Activated T-cell treated with anti-CD3 and anti-CD28 coated beads for 1 hour (primary cell): ENCODE measurements at regions not wholly inside any gene's neighbourhood (a gene's known extent, or its start where the extent isn't known, plus 50 kb on each side); places are given as distances from the start of the nearest gene placed in this dataset.

ENCODE experiments used
- DNase-seq: peaks from one replicate; pipeline ENCODE4 v3.0.0-alpha.2; 2020; ENCODE audit warnings: low read depth

DNA sequence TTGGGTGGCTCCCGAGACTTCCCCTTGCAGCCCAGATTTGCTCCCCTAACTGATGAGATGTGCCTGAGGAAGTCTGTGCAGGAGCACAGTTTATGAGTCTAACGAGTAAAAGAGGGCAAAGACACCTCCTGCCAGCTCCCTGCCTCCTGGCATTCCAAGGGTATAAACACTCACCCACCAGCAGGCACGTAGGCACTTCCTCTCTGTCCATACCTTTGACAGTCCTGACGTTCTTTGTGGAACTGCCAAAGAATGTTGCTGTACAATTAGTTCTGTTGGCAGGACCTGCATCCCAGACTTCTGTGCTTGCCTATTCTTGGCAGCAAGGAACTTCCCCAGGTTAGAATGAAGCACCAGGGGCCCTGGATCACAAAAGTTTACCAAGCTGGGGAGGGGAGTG is 889.3 kb downstream of the BCL11B start:
- no peak for DNase-seq

DNA sequence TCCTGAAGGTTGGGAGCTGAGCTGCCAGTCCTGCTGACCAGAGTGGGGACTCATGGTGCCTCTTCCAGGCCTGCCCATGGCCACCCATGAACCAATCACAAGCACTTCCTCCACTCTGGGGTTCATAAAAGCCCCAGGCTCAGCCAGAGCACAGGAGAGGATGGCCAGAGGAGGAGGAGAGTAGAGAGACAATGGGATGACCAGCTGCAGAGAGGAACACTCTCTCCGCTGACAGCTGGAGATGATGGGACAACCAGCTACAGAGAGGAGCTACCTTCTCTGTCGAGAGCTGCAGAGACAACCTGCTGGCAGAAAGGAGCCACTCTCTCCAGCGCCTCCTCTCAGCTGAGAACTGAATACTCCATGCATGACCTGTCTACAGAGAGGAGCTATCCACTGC is 886.1 kb downstream of the BCL11B start:
- DNase-seq = no peak

DNA sequence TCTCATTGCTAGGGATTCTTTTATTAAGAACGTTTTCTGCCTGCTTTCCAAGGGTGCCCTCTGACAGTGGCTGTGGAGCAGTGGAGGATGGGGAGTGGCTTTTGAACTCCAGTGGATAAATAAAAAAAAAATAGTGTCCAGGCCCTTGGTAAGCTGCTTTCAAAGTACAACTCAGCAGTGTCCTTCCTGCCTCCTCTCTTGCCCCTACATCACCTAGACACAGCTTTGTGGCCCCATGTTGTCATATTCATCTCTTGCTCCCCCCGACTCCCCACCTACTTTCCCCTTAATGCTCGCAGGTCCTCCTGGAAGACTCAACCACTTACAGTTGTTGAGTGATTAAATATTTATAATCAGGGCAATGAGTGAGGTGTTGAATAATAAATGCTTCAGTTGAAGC is 880.9 kb downstream of the BCL11B start:
- DNase-seq = no peak

DNA sequence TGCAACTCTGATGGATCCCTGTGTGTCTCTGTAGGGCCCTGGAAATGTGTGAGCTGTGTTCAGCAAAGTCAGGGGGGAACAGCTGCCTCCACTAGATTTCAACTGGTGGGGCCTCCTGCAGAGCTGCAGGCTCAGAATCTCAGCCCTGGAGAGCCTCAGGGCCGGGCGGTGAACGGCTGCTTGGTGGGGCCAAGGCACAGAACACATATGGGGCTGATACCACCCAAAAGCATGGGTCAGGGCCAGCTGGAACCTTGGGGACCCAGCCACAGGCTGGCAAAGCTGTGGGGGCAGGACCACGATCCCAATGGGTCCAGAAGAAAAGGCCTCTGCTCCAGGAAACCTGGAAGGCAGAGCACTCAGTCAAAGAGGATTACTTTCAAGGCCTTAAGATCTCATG is 878.5 kb downstream of the BCL11B start:
- no peak for DNase-seq

DNA sequence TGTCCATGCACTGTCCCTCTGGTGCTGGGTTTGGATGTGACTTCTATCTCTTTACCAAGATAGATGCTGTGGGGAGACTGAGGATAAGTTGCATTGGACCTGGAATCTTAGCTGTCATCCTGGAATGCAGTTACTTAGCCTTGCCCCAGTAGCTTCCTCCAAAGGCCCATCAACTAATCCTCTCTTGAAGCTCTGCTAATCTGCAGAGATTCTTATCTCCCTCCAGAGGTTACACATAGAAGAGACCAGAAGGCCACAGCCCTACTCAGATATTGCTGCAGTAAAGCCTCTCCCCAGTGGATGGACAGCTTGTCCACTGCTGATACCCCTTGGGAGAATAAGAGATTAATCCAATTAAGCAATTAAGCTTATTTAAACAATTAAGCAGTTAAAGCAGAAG is 867.2 kb downstream of the BCL11B start:
- no peak for DNase-seq

DNA sequence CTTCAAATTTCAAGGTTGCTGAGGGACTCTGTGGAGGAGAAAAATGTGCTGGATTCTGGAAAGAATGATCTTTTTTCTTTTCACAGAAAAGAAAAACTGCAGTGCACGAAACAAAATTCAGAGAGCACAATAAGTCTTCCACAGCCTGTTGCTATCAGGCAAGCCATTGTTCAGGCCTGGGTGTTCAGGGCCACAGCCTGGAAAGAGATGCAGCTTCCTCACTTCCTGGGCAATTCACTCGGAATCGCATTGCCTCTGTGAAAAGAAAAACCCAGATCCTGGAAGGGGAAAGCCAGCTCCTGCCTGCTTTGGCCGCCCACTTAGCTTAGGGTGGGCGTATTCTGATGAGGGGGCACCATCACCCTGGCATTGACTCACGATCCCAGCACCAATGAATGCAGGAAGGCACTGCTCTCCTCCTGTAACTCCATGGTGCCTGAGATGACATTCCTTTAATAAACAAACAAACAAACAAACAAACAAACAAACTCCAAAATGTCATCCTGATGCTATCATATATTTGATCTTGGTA is 863.9 kb downstream of the BCL11B start:
- no peak for DNase-seq

DNA sequence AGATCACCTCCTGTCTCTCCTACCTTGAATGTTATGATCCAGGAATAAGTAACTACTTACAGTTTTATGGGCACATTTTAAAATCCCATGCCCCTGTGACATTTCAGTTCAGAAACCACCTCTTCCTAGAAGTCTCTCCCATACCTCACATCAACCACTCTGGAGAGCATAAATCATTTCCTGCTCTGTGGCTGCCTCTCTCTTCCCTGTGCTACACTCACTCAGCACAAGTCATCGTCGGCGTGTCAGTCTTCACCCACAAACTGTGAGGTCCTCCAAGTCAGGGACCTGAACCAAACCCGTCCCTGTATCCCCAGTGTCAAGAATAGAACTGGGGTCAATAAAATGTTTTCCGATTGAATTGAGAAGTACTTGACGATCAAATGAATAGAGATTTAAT is 863.3 kb downstream of the BCL11B start:
- no peak for DNase-seq

DNA sequence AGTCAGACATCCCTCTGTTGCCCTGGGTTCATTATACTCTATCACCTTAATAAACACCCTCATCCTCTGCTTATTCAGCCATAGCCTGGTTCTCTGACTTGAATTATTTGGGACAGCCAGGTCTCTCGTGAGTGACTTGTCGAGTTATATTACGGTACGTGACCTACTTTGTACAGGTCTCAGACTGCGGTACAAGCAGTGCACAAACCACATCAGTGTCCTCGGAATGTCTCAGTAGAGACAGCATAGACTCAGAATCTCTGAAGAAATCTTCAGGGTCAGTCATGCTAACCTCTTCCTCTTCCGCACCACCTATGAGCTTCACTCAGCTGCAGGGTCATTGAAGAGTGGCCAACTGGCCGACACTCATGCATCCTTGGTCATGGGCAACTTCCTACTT is 860.8 kb downstream of the BCL11B start:
- no peak for DNase-seq

DNA sequence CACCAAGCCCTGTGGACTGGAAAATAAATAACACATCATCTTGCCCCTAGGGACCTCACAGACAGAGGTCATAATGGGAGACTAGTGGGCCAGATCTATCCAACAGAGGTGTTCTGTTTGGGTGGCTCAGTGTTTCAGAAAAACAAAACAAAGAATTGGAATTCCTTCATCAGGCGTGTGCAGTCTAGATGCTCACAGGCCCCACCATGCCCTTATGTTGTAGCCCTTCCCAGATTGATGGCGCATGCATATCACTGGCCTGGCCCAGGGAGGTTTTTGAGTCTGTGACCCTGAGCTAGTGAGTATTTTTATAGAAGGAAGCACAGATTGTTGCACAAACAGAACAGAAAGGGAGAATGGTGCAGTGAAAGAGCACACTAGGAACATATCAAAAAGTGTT is 859.6 kb downstream of the BCL11B start:
- no peak for DNase-seq

DNA sequence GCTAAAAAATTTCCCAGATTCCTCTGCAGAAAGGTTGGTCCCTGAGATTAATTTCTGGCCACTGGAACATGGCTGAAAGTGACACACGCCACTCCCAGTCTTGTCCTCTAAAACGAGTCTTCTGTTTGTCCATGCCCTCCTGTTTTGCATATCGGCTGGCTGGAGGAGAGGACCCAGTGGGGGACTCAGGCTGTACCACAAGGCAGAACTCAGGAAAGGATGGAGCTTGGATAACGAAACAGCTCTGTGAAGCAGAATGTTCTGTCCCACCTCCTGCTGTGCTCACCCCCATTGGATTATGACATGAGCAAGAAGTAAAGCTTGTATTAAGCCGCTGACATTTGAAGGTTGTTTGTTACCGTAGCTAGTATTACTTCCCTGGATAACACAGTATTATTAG is 856.2 kb downstream of the BCL11B start:
- no peak for DNase-seq

DNA sequence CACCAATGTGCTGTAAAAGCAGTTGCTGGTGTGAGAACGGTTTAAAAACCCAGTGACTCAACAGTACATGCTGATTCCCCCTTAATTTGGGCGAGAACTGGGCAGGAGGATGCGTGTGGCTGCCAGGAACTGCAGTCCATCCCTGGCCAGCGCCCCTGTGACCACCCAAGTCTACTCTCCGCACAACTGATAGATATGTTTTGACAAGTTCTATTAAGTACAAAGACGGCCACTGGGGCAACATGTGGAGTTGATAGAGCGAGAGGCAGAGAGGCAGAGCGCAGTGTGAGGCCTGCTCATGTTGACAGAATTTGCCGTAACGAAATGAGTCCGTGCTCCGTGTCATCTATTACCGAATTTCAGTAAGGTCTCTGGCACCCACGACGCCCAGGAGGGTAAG is 855.0 kb downstream of the BCL11B start:
- no peak for DNase-seq

DNA sequence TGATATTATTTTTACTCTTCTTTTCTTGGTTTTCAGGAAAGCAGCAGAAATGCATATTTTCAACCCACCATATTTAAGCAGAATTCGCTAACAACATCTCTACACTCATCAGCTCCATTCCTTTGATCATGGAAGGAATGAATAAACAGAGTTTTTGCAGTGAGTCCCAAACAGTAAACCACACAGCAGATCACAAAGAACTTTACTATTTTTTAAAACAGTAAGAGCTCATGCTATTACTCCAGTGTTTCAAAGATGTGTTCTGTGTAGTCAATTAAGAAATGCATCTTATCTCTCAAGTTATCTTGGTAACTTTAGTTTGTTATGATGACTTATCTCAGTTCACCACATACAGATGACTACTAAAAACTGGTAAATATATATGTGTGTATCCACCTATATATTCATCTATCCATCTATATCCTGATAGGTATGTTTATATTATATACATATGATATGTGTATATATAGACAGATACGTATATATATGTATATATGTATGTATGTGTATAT is 843.5 kb downstream of the BCL11B start:
- no peak for DNase-seq

DNA sequence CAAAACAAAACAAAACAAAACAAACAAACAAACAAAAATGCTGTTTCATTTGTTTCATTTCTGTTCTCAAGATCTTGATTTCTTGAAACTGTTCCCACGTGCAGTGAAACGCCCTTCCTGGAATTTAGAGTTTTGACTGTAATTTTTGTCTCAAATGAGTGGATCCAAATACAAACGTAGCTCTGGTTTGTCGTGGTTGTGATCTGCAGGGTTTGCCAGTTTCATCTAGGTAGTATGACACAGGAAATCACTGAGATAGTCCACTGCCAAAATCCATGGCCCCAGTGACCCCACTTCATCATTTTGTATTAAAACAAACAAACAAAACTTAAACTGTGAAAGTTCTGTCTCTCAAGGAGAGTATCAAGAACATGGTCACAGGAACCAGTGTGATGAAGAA is 838.6 kb downstream of the BCL11B start:
- no peak for DNase-seq

DNA sequence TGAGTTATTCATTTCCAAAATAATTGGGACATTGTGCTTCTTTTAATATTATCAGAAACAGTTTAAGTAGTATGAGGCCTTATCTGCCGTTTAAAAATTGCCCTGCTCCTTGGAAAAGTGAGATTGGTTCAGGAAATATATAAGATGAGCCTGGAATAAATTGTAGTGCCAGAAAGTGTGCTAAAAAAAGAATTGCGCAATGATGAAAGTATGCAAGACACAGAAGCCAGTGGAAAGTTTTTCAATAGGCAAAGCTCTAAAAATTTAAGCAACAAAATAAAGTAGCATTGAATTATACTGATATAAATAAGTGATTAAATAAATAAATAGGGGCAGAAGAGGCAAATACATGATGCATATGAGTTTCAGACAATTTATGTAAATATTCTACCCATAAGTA is 834.9 kb downstream of the BCL11B start:
- no peak for DNase-seq

DNA sequence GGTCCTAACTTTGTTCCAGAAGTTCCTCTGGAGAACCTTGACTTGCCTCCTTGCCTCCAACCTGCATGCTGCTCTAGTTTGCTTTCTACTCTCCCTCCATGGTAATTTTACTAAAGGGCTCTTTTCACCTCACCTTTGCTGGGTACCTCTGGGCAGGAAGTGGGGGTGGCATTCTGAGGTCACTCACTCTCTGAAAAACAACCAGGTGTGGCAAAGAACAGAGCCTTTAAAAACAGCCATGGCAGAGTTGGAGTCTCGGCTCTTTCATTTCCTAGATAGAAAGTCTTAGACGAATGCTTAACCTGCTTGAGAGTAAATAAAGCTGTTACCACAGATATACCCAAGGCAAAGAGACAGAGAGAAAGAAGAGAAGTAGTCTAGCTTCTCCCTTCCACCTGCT is 827.9 kb downstream of the BCL11B start:
- no peak for DNase-seq

DNA sequence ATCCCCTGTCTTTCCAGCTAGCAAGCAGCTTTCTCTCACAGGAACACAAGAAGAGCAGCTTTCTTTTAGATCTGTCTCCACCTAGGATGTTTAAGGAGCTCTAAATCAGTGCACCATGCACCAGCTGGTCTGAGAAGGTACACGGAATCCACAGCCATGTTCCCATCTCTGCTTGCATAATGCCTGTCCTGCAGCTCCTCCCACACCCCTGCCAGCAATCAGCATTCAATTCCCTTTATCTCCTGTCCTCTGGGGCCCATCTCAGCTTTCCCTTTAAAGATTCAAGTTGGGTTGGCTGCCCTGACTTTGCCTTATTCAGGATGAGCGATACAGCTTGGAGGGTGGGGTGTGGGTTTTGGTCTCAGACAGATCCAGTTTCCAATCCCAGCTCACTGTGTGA is 826.3 kb downstream of the BCL11B start:
- DNase-seq = no peak

DNA sequence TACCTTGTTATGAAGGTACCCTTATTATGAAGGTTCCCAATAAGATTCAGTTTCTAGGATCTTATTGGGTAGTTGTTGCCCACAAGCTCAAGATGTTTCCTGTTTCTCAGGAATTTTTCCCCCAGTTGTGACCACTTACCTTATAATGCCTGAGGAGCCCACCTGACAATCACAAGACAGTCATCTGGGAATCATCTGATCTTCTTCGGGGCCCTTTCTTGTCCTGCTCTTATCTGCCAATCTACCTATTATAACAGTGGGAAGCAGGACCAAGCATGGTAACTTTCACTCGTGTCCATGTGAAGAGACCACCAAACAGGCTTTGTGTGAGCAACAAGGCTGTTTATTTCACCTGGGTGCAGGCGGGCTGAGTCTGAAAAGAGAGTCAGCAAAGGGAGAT is 825.5 kb downstream of the BCL11B start:
- DNase-seq = no peak

DNA sequence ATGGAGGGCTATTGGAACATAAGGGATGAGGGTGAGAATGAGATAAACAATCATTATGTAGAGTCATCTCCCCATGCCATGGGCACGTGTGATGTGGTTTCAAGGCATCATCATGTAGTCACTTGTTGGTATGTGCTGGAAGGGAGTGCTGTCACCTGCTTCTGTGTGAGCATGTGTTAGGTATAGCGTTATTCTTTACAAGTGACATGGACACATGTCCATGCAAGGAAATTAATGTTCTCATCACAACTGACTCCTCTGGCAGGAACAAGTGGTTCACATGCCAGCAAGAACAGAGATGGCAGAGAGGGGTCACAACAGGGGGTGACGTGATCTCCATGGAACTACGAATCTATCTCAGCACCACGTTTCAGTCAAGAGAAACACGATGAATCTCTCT is 815.8 kb downstream of the BCL11B start:
- DNase-seq = no peak

DNA sequence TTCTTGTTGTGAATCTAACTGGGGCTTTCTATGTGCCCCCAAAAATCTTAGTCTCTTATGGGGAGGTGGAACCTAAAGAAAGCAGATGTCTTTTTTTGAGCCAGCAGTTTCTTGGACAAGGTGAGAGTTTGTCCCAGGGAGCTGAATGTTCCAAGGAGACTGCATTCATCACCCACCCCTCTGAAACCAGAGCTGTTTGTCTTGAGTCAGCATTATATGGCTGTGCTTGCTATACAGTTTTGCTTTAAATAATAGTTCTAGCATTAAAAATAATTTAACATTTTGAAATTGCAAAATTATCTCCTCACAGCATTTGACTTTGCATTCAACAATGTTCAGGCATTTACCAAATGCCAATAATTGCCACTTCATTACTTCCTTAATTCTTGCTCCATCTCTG is 813.3 kb downstream of the BCL11B start:
- DNase-seq = no peak

DNA sequence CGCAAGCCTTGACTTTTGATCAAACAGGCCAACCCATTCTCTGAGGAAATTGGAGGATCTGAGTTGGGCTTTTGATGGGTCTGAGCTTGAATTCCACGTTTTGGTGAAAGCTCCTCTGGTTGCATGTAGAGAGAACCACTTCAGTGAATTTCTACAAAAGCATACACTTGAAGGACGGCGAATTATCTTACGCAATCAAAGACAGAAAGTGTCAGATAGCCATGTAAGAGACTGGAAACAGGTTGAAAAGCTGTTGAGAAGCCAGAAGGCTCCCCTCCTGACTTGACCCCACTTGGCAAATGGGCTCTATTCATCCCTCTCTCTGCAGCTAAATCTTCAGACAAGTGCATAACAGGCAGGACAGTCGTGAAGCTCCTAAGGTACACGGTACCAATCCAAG is 809.1 kb downstream of the BCL11B start:
- DNase-seq = no peak

DNA sequence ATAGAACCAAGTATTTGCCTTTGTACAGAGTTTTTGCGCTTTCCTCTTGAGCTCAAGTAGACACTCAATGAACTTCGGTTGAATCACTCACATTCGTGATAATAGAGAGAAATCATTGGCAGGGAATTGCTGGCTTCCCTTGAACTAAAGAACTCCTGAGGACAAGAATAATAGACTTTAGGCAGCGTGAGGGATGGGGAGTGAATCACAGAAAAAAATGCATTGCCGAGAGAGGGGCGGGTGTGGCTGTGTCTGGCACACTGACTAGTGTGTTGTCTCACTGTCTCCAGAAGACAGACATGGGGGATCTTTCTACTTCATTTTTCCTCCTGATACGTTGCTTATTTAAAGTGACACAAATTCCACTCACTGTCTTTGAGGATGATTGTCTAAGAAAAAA is 805.2 kb downstream of the BCL11B start:
- DNase-seq = no peak

DNA sequence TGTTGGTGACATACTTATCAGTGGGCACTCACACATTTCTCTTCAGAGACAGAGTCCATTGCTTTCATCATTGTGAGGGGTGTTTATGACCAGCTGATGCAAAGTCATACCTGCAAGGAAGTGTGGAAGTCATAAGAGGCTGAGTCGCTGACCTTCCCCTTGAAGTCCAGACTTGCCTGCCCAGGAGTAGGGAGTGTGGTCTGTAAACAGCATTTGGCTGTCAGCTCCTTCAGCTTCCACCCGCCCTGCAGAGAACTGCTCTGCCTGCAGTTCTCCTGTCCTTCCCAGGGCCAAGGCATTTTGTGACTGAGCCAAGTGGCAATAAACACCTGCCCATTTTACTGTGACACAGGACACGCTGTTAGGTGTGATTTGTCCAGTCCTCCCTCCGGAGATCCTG is 801.3 kb downstream of the BCL11B start:
- DNase-seq = no peak

DNA sequence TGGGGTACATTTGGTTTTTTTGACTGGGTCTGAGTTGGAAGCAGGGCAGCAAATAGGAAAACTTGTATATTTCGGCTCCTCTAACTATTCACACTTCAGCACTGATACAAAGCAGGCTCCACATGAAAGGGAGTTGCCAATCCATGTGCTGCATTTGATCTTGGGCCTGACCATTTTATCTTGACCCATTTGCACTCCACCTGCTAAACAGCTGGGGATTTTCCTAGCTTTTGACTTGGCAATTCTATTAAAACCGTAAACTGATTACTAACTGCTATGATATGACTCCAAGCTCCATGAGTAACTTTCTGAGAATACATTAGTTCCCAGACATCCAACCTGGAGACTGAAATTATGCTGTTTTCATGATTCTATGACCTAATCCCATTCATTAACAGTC is 797.1 kb downstream of the BCL11B start:
- no peak for DNase-seq

DNA sequence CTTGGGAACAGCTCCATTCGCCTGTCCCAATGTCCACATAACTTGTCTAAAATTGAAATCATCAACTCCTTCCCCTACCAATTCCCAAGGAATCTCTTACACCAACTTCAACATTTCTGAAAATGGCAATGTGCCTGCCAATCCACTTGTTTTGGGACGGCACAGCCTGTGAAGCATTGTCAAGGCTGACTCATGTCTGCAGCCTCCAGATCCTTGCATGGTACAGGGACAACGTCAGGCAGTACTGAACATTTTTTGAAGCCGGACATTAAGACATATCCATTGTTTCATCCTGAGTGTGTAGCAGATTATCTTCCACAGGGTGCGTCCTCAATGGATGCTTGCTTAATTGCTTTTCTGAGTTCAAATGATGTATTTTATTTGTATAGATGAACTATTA is 794.1 kb downstream of the BCL11B start:
- DNase-seq = no peak

DNA sequence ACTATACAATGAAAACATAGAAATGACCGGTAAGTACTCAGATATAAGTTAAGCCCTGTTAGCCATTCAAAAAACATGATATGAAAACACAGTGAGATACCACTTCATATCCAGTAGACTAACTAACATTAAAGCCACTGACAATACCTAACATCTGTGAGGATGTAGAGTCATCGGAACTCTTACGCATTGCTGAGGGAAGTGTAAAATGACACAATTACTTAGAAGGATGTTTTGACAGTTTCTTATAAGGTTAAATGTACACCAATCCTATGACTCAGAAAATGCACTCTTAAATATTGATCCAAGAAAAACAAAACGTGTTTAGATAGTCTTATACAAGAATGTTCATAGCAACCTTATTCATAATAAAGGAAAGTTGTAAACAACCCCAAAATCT is 782.9 kb downstream of the BCL11B start:
- DNase-seq = no peak
